ENCODE measurements at regions not wholly inside any gene's neighbourhood (a gene's known extent, or its start where the extent isn't known, plus 50 kb on each side); places are given as distances from the start of the nearest gene placed in this dataset.
"Not testable (repeated sequence)": the region's sequence is repeated elsewhere in the genome, so short reads cannot be mapped to it uniquely, and the experiment has no call there.

DNA sequence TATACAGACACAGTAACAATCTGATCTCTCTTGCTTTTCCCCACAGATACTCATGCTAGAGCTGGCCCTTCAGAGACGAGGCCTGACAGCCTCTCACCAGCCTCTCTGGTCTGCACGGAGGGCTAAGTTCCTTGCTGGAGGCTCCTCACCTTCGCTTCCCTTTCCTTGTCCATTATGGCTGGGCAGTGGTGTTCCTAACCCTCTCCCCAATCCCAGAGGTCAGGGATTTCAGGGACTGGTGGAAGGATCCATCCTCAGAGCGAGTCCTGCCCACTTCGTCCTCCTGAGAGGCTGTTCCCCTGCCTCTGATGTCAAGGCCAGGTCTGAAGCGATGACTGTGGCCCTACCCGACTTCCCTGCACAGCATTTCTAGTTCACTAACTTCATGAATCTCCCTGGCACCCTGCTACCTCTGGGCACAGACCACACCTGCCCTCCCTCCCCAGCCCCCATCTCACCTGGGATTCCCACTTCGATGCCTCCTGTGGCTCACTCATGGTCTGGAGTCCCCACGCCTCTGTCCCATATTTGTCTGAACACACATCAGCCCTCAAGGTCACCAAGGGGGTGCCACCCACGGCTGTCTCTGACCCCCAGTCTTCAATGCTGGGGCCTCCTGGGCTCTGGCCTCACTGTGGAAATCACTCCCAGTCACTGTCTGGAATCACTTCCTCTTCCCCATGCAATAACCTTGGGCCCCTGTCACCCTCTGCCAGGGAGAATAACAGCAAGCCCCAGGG is 124.9 kb upstream of the PRR20G start:
- DNase-seq: no peak

DNA sequence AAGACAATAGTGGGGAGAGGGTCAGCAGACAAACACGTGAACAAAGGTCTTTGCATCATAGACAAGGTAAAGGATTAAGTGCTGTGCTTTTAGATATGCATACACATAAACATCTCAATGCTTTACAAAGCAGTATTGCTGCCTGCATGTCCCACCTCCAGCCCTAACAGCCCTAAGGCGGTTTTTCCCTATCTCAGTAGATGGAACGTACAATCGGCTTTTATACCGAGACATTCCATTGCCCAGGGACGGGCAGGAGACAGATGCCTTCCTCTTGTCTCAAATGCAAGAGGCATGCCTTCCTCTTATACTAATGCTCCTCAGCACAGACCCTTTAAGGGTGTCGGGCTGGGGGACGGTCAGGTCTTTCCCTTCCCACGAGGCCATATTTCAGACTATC is 124.0 kb upstream of the PRR20G start:
- DNase-seq: not testable (repeated sequence)

DNA sequence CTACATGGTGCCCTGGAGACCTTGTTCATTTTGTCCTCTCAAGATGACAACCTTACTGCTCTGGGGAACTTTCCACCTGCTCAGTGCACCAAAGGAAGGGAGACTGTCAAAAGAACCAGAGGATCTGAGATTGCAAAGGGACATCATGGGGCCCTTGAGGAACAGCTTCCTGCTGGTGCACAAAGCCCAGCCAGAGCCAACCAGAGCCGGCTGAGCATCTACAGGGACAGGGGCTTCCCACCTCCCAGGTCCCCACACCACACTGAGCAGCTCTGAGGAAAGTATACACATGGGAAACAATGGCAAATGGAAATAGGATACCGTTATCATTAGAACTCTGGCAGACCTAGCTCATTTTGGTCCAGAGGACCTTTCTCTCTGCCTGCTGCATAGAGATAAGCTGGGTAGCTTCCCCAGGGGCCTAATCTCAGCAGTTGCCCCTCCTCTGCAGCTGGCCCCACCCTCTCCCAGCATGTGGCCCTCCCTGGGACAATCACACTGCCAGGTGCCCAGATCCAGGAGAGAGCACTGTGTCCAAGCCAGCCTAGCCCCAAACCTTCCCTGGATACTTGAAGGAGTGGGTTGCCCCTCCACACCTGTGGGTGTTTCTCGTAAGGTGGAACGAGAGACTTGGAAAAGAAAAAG is 123.4 kb upstream of the PRR20G start:
- no peak for DNase-seq

DNA sequence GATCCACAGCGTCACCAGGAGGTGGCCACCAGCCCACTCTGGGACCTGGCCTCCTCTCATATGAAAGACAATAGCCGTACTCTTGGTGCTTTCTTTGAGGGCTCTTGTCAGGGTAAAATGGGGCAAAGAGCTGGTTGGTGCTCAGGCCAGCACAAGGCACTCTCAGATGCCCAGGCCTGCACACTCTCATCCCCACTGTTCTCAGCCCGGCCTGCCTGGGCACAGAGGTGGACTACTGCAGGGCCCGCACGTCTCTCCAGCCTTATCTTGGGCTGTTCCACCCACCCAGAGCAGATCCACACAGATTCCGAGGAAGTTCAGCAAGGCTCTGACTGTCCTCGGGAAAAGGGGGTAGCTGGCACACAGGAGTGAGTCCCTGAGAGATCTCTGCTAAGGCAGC is 122.8 kb upstream of the PRR20G start:
- DNase-seq: no peak

DNA sequence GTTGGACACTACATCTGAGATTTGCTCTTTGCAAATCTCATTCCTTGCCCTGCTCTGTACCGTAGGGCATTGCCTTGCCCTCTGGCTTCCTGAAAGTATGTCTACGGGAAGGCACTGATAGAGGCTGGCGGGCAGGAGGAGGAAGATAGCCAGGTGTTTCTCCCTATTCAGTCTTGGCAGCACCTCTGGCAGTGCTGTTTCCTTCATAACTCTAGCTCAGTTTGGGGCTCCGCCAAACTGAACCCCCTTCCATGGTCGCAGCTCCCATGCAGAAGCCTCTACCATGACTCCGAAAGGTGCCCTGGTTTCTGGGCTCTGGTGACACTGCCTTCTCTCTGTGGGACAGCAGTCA is 122.3 kb upstream of the PRR20G start:
- DNase-seq: no peak

DNA sequence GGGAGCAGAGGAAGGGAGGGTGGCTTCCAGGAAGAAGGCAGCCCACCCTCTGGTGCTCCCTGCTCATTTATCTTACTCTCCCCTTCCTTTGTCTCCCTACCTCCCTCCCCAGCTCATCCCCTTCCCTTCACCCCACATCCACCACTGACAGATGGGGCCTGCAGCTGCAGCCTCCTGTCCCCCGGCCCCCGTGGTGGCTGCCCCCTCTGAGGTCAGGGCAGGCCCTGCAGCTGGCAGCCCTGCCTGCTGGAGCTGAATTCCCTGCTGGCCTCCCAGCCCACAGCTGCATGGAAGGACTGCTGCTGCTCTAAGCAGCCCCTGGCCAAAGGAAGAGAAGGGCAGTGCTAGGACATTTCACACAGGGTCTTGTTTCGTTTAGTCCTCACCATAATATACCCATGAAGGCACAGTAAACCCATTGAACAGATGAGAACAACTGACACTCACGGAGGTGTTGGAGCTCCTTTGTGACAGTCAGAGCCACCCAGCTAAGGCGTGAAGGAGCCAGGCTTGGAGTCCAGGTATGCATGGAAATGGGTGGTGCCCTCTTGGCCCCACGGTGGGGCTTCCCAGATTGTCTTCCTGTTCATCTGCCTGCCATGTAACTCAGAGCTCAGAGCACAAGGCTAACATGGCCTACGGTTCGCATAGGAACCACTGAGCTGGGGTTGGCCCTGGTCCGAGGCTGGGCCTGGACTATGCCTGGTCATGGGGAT is 121.7 kb upstream of the PRR20G start:
- no peak for DNase-seq

DNA sequence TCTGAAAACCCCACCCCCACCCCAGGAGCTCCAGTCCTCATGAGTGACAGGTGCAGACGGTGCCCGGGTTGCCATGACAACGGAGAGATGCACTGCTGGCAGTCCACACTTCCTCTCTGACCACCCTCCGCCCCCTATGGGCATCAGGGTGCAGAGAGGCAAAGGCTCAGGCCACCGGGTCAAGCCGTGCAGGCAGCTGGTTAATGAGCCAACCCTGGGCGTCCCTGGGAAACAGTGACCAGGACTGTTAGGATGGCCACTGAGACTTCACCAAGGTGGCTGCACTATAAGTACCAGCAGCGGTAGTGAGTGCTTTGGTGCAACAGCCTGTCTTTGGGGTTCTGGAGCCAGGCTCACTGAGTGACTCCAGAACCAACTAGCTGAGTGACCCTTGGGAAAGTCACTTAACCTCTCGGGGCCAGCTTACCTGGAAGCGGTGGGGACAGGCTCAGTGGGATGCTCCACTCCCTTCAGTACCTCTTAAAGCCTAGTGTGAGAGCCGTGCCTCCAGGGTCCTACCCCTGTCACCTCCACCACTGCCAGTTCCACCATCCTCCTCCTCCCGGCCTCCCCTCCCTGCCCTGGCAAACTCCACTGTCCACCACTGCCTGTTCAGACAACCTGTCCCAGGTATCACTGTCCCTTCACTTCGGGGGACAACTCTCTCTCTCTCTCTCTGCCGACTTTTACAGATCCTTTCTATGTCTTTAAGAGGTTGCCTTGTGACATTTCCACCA is 121.0 kb upstream of the PRR20G start:
- DNase-seq: no peak

DNA sequence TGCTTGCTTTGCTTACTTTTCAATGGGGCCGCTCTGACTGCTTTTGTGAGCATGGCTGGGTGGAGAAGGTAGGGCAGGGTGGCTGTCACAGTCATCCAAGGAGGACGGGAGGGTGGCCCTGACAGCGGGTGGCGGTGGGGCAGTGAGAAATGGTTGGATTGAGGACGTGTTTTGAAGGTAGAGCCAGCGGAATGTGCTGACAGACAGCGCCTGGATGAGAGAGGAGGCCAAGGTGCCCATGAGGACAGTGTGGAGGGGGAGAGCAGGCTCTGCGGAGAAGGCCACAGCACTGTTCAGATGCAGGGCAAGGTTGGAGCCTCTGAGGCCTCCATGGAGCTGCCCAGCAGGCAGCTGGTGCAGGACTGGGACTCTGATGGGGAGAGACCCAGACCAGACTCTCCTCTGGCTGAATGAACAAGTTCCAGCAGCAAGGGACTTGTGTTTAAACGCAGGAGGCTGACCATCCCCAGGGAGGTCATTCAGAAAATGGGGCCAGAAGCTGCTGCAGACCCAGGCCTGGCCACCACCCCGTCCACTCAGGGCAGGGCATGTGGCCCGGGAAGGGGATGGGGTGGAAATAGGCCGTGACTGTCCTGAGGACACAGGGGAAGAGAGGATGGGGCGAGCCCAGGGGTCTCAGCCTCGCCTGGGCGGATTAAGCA is 120.3 kb upstream of the PRR20G start:
- DNase-seq: no peak

DNA sequence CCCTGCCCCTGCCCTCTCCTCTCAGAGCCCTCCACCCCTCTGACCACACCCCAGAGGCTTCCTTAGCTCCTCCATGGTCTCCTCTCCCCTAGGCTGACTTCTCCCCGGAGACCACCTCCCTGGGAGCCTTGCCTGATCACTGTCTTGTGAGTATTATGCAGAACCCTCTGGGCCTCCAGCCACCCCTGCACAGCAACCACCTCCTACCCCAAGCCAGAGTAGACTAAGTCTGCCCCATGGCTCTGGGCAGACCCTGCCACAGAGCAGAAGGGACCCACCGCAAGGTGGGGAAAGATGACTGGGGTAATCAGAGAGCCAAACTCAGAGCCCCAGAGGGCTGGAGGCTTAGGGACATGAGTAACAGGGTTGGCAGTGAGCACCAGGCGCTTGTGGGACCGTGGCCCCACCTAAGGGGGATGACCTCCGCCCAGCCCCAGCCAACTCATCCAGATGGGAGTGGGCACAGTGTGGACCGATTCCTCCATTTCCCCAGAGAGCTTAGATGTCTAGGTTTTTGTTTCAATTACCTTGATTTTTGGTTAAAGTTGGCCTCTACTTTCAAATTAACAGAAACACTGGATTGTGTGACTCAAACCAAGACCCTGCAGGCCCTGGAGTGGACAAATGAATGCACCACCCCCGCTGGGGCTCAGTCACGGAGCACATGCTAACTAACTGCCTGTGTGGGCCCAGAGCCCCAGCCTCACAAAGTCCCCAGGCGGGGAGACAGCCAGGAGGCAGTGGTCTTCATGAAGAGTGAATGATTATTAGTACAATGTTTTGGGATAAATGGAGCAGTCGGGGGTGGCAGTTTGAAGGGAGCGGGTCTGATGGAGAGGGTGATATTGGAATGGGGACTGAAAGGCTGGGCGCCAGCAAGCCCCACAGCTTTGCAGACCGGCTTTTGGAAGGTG is 119.4 kb upstream of the PRR20G start:
- DNase-seq: no peak

DNA sequence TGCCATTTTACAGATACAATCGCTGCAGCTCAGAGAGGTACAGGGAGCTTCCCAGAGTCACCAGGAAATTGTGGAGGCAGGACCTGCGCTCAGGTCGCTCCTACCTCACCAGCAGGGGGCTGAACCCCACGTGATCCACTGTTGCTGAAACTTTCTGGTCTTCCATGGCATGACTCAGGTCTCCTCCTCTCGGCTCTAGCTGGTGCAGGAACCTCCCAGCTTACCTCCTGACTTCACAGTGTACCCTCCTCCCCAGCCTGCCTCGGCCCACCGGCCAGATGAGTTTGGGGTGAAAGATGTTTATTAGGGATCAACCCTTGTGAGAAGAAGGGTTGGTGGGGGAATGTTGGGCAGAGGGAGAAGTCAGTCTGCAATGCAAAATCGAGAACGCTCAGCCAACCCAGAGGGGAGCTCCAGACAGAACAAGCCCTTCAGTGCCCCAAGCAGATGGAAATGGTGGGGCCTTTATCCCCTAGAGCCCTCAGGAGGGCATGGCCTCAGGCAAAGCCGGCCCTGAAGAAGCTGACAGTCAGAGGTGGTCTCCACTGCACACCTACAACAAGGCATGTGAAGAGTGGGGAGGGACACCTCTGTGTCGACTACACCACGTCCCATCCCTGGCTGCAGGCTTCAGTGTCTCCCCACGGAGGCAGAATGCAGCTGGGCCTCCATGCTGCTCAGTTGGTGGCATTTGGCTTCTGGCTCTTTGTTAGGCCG is 118.6 kb upstream of the PRR20G start:
- DNase-seq: no peak

DNA sequence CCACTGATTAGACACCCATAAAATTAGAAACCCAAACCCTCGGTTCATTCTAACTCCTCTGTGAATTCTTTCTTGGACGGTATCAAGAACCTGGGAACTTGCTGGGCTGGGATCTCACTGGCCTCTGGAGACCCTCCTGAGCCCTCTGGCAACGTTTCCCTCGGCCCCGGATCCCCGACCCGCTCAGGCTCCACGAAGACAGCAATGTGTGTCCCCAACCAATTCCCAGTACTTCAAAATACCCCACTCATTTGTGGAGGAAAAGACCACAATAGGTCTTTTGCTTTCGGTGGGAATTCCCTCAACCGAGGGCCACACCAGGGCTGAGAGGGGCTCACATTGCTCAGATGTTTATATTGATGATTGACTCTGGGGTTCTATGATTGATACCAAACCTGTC is 117.9 kb upstream of the PRR20G start:
- DNase-seq: no peak

DNA sequence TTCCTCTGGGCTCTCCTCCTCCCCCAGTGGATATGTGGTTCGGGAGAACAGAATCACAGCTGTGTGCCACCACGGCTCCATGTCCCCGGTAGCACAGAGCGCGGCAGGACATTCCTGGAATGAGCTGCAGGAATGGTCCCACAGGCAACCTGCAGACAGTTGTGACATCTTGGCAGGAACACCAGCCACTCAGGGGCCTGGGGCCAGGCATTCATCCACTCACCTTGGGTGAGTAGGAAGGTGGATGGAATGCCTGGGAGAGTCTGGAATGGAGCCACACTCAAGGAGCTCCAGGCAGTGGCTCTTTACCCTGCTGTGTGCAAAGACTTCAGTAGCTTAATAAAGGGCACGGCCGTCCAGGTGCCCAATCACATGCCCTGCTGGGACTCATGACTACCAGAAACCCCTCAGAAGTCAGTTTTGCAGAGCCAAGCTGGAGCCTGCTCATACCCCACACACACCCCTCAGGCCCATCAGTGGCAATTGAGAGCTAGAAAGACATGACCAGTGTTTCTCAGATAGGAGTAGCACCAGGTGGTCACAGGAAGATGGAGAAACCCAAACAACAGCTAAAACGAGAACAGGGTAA is 117.3 kb upstream of the PRR20G start:
- no peak for DNase-seq

DNA sequence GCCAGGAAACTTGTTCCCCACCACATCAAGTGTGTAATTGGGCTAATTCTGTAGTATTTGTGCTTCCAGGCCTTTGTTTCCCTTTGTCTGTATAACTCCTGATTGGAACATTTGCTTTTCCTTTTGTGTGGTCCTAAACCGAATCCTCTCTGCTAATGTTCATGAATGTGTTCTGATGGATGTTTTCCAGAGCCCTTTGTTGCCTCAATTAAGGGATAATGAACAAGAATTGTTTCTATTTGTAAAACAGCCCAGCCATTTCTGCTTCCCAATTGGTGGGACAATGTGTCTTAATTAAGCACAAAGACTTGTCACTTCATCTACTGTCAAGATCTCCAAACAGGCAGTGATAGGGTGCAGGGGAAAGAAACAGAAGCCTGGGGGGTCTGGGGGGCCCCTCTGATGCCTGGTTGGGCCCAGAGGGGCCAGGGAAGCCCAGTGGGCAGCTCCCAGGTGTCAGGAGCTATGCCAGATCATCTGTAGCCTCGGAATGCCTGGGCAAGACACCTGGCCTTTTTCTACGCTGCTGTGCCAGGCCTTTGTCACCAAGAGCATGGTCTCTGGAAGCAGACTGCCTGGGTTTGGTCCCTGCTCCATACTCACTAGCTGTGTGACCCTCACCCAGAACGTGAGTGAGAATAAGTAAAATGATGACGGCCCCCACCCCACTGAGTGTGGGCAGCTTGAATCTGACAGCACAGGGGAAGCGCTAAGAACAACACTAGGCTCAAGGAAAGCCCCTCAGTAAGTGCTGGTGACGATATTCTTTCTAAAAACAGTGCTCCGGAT is 116.6 kb upstream of the PRR20G start:
- DNase-seq: no peak

DNA sequence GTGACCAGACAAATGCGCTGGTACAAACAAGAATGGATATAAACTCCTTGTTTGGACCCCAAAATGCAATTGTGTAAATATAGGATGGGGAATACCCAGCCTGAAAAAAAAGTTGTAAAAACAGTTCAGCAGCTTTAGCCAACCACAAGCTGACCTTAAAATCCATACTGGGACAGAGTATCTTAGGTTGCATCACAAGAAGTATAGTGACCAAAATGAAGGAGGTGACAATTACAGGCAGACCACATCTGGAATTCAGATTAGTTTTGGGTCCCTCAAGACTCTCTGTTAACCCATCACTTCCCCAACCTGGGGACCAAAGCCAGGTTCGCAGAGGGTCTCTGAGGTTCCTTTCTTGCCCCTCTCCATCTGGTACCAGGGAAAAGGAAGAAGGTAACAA is 115.9 kb upstream of the PRR20G start:
- DNase-seq: no peak

DNA sequence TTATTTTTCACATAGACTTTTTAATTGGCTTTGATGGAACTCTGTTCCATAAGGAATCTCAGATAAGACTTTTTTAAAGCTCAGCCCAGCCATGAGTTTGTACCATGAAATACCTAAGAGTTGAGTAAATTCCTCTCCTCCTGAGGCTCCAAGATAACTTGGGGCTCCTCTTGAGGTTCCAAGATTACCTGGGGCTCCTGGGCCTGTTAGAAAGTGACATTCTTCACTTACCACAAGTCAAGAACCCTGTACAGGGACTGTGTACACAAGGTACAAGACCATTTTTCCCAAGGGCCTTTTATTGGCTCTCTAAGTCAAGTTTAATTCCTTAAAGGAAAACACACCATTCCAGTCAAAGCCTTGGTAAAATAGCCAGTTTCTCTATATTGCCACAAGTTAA is 111.3 kb upstream of the PRR20G start:
- no peak for DNase-seq

DNA sequence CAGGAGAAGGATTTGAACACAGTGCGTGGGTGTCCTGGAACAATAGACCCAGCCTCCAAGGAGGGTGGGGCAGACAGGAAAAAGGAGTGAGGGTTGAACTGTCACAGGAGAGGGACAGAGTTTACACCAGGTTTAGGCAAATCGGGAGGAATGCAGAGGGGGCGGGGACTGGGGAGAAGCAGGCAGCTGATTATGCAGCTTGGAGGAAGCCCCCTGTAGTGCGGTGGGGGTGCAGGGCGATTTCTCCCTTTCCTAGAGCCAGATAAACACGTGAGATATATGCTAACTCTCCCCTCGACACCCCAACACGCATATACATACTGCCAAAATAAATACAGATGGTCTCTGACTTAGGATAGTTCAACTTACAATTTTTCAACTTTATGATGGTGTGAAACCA is 108.6 kb upstream of the PRR20G start:
- no peak for DNase-seq

DNA sequence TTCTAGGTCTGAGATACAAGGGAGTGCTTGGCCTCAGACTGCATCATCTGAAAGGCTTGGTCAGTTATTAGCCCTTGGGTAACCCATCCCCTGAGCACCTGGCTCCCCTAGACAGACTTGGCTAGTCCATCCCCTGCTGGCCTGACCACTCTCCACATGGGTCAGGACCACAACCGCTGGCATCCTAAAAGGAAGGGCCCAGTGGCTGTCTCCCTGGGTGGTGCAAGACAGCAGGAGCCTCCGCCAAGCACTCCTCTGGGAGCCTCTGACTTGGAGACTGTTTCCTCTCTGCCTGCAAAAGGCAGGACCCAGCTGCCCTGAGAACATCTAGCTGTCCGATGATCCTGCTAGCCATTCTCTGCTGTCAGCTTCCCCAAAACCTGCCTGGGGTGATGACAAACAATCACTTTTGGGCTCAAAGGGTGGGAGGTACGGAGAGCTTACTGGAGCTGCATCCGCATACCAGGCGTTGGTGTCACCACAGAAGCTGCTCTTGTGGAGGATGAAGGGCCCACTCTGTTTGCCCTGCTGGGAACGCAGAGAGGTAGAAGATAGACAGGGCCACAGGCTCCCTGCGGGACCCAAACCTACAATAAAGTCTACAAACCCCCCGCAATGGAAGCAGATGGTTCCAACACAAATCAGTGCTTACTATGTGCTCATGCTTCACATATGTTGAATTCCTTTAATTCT is 108.0 kb upstream of the PRR20G start:
- DNase-seq: no peak

DNA sequence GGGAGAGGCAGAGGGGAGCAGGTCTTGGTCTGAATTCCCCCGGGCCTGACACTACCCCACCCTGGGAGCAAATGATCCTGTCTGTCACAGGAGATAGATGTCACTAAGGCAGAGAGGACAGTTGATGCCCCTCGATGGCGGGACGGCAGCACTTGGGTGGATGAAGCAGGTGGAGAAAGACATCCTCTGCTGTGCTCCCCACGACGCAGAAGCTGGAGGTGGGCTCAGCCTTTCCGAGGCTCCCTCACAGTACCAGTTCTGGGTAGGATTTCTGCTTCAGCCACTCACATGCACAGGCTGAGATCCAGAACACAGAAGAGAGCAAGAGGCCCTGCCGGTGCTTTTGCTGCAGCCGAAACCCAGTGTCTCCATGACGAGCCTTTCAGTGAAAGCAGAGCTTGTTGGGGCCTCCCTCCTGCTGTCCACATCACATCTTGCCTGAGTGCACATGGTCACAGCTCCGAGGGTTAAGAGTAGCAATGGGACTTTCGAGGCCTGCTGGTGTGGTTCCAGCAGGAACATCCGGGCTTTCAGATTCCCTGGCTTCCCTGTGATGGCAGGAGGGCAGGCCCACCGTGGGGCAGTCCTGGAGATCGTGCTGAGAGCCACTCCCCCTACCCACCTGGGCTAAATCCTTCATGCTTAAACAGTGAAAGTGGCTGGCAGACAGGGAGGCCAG is 107.3 kb upstream of the PRR20G start:
- DNase-seq: no peak

DNA sequence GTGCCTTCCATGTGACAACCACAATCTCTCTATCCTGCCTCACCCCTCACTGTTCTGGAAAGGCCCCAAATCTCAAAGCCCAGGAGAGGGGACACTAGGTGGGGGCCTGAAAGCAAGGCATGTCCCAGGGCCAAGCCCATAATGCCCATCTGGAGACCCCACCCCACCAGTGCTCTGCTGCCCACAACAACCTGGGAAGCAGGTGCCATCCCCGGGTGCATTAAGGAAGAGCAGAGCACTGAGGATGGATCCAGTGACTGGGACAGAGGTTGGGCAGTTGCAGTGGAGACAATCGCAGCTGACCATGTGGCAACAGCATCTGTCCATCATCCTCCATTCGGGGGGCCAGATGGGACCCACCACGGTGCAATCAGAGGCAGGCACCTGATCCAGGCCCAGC is 106.2 kb upstream of the PRR20G start:
- DNase-seq: no peak

Data from T-helper 9 cell (primary cell).